Heart right ventricle (tissue), 16 donors: ENCODE measurements at regions not wholly inside any gene's neighbourhood (a gene's known extent, or its start where the extent isn't known, plus 50 kb on each side); places are given as distances from the start of the nearest gene placed in this dataset.

ENCODE experiments used
- ATAC-seq, 8 donors: fragments of 200-7000 bp; cut with Tn5 transposase; one replicate each; pipeline ENCODE4 v1.9.1; 2020; ENCODE audit warnings: mild to moderate bottlenecking in 8 of 8, moderate library complexity in 8 of 8, moderate number of reproducible peaks in 1 of 8
- DNase-seq, 2 donors: peaks; one replicate each; pipeline ENCODE4 v3.0.0-alpha.2; 2020
- H3K27ac ChIP-seq, 10 donors: fragments of 200-600 bp; sonication (generic) in 2 of 10; one replicate each; pipeline versions ENCODE4 v1.5.0 to v1.8.0; 2020 to 2022; ENCODE audit warnings: mild to moderate bottlenecking in 3 of 10
- H3K27me3 ChIP-seq, 7 donors: fragments of 200-600 bp; one replicate each; pipeline ENCODE4 v1.8.0; 2021 to 2022; ENCODE audit warnings: mild to moderate bottlenecking in 2 of 7
- H3K36me3 ChIP-seq, 9 donors: fragments of 200-600 bp; sonication (generic) in 1 of 9; one replicate each; pipeline versions ENCODE4 v1.5.0 to v1.8.0; 2020 to 2022; ENCODE audit warnings: mild to moderate bottlenecking in 2 of 9
- H3K4me1 ChIP-seq, 9 donors: fragments of 200-600 bp; sonication (generic) in 1 of 9; one replicate each; pipeline versions ENCODE4 v1.5.0 to v1.8.0; 2020 to 2022; ENCODE audit warnings: mild to moderate bottlenecking in 4 of 9
- H3K4me3 ChIP-seq, 10 donors: fragments of 200-600 bp; sonication (generic) in 2 of 10; one replicate each; pipeline versions ENCODE4 v1.5.0 to v1.8.0; 2020 to 2022; ENCODE audit warnings: mild to moderate bottlenecking in 7 of 10, moderate library complexity in 2 of 10
- H3K9me3 ChIP-seq, 11 donors: fragments of 200-600 bp in 10 of 11; sonication (generic) in 2 of 11; one replicate each; pipeline versions ENCODE4 v1.5.0 to v1.8.0; 2013 to 2022; ENCODE audit warnings: mild to moderate bottlenecking in 2 of 11, control low read depth in 1 of 11, moderate library complexity in 1 of 11
- WGBS, 2 donors: extraction: QIAGEN DNeasy Blood & Tissue Kit; methylation state at CpG; one replicate each; pipeline ENCODE4 v1.1.7; 2013; ENCODE audit warnings: inconsistent platforms in 1 of 2; 5-methylcytosine and 5-hydroxymethylcytosine counted together
- intact Hi-C, 10 donors: fragments of 100-400 bp; cut with DNase I; formaldehyde crosslinking; loops; one replicate each; pipeline versions ENCODE4 v1.11.1 to v1.14.2; 2022
- TF ChIP-seq, protein P1 (sequence below), 9 donors: fragments of 200-600 bp; sonication (generic) in 2 of 9; IDR thresholded peaks; one replicate each; pipeline versions ENCODE4 v1.5.0 to v1.8.0; 2021 to 2022; ENCODE audit warnings: antibody characterized with exemption in 9 of 9, mild to moderate bottlenecking in 5 of 9, moderate library complexity in 1 of 9
- donor health status: Arrhythmogenic right ventricular cardiomyopathy.
- donor health status: ischemic (EF 13 %, LVEDD 7.1; RV severe dilation, severe dysfunction).
- donor health status: healthy with polysubstance abuse.
- donor health status: DM: no; HTN: yes; CAD: no.
- donor health status: DM: no; HTN: no; CAD: no.
- donor health status: ischemic (EF 25% LVEDD 6.9; RV normal size, moderate dysfunction).
- donor health status: ischemic (EF 25% LVEDD 5.7; RV mildly dilated, moderate dysfunction).
- donor health status: healthy.
- donor health status: DM: yes; HTN: yes; CAD: no.
- donor health status: Ischemic cardiomyopathy.
- donor health status: ischemic (EF 35%, LVEDD 5.7; RV mildly dilated, moderate dysfunction).
- donor health status: nonischemic (EF 11% LVEDD 7.7; RV severe dilation, severe dysfunction).
- donor health status: DM: yes; HTN: yes; CAD: no.
- donor health status: PGD.
- donor health status: ischemic (EF 29% LVEDD 5.4; RV normal size, mild dysfunction).
- donor health status: nonischemic (EF 23%, LVEDD 6.1; RV moderate dilation, normal function).

- H3K36me3 ChIP-seq = no peaks in the 10 kb centered on the region
- TF ChIP-seq, protein P1, sequence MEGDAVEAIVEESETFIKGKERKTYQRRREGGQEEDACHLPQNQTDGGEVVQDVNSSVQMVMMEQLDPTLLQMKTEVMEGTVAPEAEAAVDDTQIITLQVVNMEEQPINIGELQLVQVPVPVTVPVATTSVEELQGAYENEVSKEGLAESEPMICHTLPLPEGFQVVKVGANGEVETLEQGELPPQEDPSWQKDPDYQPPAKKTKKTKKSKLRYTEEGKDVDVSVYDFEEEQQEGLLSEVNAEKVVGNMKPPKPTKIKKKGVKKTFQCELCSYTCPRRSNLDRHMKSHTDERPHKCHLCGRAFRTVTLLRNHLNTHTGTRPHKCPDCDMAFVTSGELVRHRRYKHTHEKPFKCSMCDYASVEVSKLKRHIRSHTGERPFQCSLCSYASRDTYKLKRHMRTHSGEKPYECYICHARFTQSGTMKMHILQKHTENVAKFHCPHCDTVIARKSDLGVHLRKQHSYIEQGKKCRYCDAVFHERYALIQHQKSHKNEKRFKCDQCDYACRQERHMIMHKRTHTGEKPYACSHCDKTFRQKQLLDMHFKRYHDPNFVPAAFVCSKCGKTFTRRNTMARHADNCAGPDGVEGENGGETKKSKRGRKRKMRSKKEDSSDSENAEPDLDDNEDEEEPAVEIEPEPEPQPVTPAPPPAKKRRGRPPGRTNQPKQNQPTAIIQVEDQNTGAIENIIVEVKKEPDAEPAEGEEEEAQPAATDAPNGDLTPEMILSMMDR (IDR thresholded peaks at IDR 0.05) = no peak
- WGBS, 2 donors = 65 to 66% methylated on average over 1 of the region's 1 CpG
- no peak overlapping the region for H3K4me3 ChIP-seq
- peaks cover 0 to 4% (median 0%) of the 10 kb centered on the region in 7 donors for H3K27me3 ChIP-seq
- H3K4me1 ChIP-seq = no peaks in the 10 kb centered on the region
- H3K27ac ChIP-seq = no peak overlapping the region
- no peak for DNase-seq
- ATAC-seq = peak in 1 of 8 donors; percentile 7
- intact Hi-C loops = no loop called here
- H3K9me3 ChIP-seq = no peaks in the 10 kb centered on the region
Measured at GRCh38 chr14:83096092-83096491, 1562.4 kb upstream of the SEL1L start.

DNA sequence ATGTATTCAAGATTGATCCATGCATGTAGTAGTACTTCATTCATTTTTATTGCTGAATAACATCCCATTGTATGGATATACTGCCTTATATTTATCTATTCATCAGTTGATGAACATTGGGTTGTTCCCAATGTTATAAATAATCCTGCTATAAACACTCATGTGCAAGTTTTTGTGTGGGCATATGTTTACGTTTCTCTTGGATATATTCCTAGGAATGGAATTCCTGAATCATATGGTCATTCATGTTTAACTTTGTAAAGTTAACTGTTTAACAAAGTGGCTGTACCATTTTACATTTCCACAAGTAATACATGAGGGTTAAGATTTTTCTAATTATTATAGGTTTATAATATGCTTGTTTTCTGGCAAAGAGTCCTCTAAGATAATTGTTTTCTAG, 1568.2 kb upstream of the SEL1L start:
- H3K9me3 ChIP-seq = peaks cover 0 to 7% (median 0%) of the 10 kb centered on the region in 11 donors
- intact Hi-C loops = no loop called here
- no peaks in the 10 kb centered on the region for H3K4me1 ChIP-seq
- TF ChIP-seq, protein P1 (IDR thresholded peaks at IDR 0.05) = no peak
- 74 to 75% methylated on average over 1 of the region's 1 CpG for WGBS, 2 donors
- no peak overlapping the region for H3K4me3 ChIP-seq
- no peak overlapping the region for H3K27ac ChIP-seq
- DNase-seq (no peak), ATAC-seq (no peak)
- H3K36me3 ChIP-seq = no peaks in the 10 kb centered on the region
- no peaks in the 10 kb centered on the region for H3K27me3 ChIP-seq

DNA sequence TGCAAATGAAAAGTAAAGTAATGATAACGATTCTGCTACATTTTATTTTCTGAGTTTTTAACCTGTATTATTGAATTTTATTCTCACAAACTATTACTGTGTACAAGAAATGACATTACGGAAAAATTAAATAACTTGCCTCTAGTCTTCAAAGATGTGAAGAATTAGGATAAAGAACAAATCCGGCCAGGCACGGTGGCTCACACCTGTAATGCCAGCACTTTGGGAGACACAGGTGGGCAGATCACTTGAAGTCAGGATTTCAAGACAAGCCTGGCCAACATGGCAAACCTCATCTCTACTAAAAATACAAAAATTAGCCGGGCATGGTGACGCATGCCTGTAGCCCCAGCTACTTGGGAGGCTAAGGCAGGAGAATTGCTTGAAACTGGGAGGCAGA, 1584.4 kb upstream of the SEL1L start:
- no peak for ATAC-seq
- 92 to 95% methylated on average over 6 of the region's 6 CpGs for WGBS, 2 donors

GRCh38 chr14:83120187-83120586, 1586.5 kb upstream of the SEL1L start:
- Histone ChIP-seq H3K27me3 (no peaks in the 10 kb centered on the region), H3K9me3 (no peaks in the 10 kb centered on the region), H3K4me3 (no peak overlapping the region), H3K36me3 (no peaks in the 10 kb centered on the region), H3K27ac (no peak overlapping the region), H3K4me1 (no peaks in the 10 kb centered on the region)
- ATAC-seq = no peak
- no peak for DNase-seq
- 83 to 86% methylated on average over 2 of the region's 2 CpGs for WGBS, 2 donors
- intact Hi-C loops = no loop called here
- TF ChIP-seq, protein P1 (IDR thresholded peaks at IDR 0.05) = no peak

More for the DNA sequence above, 1584.4 kb upstream of the SEL1L start:
- no peaks in the 10 kb centered on the region for H3K4me1 ChIP-seq
- no peaks in the 10 kb centered on the region for H3K27me3 ChIP-seq
- H3K9me3 ChIP-seq = no peaks in the 10 kb centered on the region
- intact Hi-C loops = no loop called here
- TF ChIP-seq, protein P1 (IDR thresholded peaks at IDR 0.05) = no peak
- DNase-seq = no peak
- H3K27ac ChIP-seq = no peak overlapping the region
- H3K36me3 ChIP-seq = no peaks in the 10 kb centered on the region
- no peak overlapping the region for H3K4me3 ChIP-seq
